ENCODE measurements at regions not wholly inside any gene's neighbourhood (a gene's known extent, or its start where the extent isn't known, plus 50 kb on each side); places are given as distances from the start of the nearest gene placed in this dataset.

- no peak for DNase-seq
These were observed 370.3 kb downstream of the SOX9 start for GRCh38 chr17:72491102-72491501.

GRCh38 chr17:72492494-72492893, 371.7 kb downstream of the SOX9 start:
- DNase-seq, result no peak

- DNase-seq, result no peak
These were observed 372.1 kb downstream of the SOX9 start for GRCh38 chr17:72492941-72493340.

DNA sequence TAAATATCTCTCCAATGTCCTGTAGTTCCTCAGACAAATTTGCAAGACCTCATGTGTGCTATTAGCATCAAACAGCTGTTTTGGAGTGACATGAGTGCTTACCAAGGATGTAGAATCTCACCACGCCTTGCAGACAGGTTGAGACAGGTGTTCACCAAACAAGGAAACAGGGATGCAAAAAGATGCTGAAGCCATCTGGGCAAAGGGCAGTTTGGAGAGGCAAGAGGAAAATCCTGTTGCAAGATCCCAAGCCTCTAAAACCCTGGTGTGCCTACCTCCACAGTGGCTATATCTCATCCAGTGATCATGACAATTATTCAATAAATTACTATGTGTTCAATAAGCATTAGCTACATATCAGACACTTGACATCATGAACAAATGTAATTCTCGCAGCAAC, 373.7 kb downstream of the SOX9 start:
- DNase-seq, result no peak

GRCh38 chr17:72496461-72496860, 375.6 kb downstream of the SOX9 start:
- DNase-seq, result no peak

DNA sequence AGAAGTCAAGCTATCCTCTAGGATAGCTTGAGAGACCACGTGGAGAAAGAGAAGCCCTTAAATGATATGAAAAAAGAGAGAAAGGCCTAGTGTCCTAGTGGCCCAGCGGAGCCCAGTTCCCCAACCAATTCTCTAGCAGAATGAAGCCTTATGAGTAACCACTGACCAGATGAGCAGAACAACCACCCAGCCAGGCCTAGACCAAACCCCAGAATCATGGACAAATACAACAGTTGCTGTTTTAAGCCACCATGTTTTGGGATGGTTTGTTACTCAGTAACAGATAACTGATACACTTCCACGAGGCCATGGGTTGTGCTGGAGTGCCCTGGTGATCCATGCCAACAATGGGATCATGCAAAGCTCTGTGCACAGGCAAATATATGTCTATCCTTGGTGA, 377.1 kb downstream of the SOX9 start:
- DNase-seq, result no peak

DNA sequence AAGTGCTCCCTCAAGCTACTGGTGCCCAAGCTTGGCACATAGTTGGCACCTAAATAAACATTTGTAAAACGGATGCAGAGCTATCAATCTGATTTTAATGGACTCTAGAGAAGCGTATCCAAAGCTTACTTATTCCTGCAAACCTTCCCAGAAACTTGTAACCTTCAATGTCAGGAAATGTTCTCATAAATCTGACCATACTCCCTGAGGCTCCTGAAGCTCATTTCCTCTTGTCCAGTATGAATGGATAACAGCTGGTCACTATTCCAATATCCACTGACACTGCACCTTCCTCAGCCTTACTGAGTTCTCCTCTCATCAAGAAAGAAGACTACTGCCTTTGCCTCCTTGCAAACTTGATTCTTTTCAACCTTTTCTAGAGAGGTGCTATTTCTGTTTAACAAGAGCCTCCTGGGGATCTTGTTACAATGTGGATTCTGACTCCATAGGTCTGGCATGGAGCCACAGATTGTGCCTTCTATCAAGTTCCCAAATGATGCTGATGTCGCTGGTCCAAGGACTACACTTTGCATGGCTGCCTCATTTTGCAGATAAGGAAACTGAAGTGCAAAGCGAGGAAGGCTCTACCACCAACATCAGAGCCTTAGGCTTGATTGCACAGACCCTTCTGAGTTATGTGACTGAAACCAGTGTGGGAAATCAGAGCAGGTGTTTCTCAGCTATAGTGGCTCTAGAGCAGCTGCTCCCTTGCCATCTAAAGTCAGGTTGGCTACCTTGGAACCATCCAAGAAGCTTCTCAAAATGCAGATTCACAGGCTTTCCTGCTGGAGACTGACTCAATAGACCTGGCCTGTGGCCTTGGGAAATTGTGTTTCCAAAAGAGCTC, 377.8 kb downstream of the SOX9 start:
- DNase-seq, result no peak

GRCh38 chr17:72501404-72502370, 380.9 kb downstream of the SOX9 start:
- DNase-seq, result peak in 37 of 56 donors; percentile 15 to 72 (median 38)

DNA sequence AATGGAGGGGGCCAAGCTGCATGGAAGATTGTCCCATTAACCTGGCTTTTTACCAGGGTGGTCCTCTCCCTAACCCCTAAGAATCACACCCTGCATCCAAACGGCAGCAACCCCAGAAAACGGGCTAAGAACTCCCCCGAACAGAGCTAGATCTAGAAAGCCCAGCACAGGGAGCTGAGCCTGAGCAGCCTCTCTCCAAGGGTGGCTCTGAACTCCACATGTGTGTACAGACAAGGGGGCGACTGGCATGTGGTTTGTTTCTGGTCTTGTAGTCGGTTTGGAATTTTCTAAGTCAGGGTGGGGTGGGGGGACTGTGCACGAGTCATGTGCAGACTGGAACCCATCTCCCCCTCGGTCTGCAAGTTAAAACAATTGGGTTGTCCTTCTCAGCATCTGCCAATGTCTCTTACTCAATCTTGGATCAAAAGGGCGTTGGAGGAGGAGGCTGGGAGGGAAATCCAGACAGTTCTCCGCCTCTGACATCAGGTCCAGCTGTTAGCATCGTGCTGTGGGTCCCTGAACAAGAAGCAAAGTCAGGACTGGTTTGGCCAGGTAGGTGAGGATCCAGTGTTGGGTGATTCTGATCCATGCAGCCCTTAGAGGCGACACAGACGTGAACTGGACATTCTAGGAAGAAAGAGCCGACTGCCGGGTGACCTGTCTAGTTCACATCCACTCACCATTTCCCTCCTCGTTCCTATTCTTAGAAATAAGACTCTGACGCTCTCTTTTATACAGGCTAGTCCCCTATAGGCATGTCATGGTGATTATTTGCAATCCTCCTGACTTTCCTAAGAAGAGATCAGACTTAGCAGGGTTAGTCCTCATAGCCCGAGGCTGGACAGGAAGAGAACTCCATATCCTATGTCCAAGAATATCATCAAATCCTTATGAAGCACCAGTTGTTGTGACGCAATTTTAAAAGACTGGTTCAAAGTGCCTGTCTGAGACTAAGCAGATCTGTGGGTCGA, 381.8 kb downstream of the SOX9 start:
- no peak for DNase-seq

DNA sequence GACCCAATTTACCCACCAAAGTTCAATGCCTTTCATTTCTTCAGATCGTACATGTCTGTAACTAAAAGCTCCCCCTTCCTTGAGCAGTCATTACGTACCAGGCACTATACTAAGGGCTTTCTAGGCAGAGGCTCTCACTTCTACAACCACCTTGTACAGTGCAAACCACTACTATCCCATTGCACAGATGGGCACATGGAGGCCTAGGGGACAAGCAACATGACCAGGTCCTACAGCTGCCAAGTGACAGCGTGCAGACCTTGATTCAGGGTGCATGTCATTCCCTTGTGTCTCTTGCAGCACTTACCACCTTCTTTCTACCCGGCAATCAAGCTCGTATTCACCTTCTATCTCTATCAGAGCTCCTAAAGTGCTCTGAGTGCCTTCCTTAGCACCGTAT, 382.7 kb downstream of the SOX9 start:
- no peak for DNase-seq

DNA sequence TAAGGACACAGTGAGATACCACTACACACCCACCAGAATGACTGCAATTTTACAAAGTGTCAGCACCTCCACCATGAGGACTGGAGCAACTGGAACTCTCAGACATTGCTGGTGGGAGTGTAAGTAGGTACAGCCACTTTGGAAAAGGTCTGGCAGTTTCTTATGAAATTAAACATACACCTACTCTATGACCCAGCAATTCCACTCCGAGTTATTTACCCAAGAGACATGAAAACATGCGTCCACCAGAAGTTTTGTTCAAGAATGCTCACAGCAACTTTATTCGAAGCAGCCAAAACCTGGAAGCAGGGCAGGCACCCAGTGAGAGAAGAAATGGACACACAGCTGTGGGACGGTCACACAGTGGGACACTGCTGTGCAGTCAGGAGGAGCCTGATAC, 384.0 kb downstream of the SOX9 start:
- no peak for DNase-seq

DNA sequence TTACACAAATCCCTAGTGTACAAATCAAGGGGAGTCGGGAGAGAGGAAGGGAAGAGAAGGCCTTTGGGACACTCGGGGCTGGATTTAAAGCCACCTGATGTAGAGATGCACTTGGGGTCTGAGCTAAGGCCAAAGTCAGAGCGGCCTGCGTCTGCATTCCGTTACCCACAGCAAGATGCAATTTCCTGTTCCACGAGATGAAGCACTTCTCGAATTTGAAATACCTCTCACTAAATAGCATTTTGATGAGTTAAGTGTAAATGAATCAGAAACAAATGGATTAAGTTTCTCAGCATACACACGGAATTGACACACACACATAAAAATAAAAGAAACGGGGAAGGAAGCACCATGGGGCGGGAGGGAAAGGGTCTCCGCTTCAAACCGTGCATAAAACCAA, 386.0 kb downstream of the SOX9 start:
- DNase-seq, result no peak

DNA sequence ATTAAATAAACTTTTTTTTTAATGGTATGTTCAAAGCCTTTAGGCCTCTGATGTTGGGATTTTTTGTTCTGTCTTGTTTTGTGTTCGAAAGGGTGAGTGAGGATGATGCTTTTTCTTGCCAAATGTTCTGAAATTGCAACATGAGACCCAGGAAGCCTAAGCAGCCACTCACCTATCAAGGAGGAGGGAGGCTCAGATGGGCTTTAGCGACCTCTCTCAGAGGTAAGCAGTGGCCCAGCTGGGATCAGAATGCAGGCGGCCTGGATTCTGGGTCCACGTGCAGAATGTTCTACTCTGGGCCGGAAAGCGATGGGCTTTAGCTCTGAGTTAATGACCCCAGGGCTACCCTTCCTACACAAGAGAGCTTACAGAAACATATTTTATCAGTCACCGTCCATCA, 386.6 kb downstream of the SOX9 start:
- DNase-seq, result no peak

GRCh38 chr17:72510351-72511016, 389.7 kb downstream of the SOX9 start:
- DNase-seq, result peak in 1 of 56 donors; percentile 13

DNA sequence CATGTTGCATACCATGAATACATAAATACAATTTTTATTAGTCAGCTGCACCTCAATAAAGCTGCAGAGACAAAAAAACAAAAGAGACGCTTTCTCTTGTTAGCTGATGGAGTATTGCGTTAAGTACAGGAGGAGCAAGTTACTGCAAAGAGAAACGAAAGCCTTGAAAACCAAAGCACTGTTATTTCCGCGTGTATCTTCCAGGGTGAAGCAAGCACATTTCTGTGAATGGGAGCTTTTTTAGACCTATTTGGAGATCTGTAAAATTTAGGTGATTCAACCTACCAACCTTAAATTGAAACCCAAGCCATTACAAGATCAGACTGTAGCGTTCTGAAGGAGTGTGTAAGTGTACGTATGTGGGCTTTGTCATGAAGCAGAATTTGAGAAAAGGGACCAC, 390.4 kb downstream of the SOX9 start:
- DNase-seq, result no peak

DNA sequence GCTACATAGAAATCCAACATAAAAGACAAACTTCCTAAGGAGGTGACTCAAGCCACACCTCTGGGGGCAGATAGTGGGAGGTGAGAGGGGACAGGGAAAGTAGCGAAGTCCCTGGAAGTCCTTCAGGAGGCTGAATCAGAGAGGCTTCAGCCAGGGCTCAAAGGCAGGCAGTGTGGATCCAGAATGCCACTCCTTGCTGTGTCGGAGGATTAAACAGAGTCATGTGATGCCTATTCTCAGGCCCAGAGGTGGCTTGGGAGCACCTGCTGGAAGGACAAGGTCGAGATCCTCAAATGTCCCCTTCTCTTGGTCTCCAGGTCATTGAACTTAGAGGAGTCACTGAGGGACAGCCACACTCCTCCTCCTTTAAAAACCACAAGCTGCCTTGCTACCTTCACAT, 391.1 kb downstream of the SOX9 start:
- DNase-seq, result no peak

DNA sequence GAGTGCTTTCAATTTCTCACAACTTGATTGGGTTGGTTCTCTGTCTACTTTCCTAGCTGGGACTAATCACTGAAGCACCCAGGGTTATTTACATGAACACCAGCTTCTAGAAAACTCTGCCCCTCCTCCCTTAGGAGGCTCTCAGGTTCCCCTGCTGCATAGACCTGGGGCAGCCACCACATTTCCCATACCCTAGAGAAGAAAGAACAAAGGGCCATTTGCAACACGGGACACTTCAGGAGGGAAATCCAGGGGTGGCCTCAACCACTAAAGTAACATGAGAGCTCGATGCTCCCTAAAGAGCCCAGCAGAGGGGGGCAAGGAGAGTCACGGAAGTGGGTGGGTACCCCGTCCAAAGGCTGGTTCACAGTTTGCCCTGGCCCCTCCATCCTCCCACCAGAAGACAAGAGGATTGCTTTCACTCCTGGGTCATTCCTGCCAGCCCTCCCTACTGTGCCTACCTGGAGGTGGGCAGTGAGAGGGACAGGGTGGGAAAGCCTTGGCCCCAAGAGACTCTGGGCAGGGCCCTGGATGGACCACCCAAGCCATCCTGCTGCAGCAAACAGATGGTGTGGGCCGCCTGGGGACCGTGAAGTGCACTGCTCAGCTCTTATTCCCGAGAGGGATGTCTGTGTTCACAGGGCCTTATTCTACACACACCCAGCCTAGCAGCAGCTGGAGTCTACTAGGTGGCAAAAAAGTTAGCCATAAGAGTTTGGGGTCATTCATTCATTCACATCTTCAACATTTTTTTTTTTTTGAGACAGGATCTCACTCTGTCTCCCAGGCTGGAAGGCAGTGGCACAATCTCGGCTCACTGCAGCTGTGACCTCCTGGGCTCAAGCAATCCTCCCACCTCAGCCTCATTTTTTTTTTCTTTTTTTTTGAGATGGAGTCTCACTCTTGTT, 392.1 kb downstream of the SOX9 start:
- no peak for DNase-seq

DNA sequence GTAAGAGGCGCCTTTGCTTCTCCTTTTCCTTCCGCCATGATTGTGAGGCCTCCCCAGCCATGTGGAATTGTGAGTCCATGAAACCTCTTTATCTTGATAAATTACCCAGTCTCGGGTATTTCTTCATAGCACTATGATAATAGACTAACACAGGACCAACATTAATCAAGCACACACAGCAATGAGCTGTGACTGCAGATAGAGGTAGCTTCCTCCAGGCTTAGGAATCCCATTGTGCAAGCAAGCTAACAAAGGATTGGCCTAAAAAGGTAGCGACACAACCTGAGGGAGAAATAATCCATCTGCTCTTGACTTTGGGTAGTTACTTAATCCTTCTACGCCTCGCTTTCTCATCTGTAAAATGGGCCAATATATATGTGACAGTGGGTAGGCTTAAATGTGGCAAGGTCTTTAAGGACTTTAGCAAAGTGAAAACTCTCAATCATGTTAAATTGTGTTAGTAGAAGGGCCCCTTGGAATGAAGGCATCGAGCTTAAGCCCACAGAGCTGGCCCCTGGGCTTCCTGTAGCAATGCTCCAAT, 393.6 kb downstream of the SOX9 start:
- no peak for DNase-seq

GRCh38 chr17:72514891-72515290, 394.1 kb downstream of the SOX9 start:
- DNase-seq, result peak in 11 of 56 donors; percentile 7 to 53 (median 22)

All from nucleus accumbens (tissue), 56 donors.